ENCODE measurements at regions not wholly inside any gene's neighbourhood (a gene's known extent, or its start where the extent isn't known, plus 50 kb on each side); places are given as distances from the start of the nearest gene placed in this dataset.

GRCh38 chr4:86439293-86439692 lies 79.4 kb upstream of the MAPK10 start:
- 39% methylated on average over 2 of the region's 2 CpGs for whole genome bisulfite sequencing
- Histone ChIP-seq H3K27me3 (ENCODE audit: control insufficient read depth in 4 of 4, insufficient read depth in 4 of 4, low read length in 3 of 4) (peaks cover 0 to 5% (median 0%) of the 10 kb centered on the region in 4 donors), H3K27ac (ENCODE audit: low read depth in 1 of 2, low read length in 2 of 2) (no peak overlapping the region), H3K4me3 (ENCODE audit: low read depth in 1 of 3, low read length in 3 of 3) (no peak overlapping the region), H3K9ac (ENCODE audit: low read depth in 1 of 2, low read length in 2 of 2) (no peak overlapping the region), H3K36me3 (ENCODE audit: control insufficient read depth in 4 of 4, insufficient read depth in 3 of 4, low read depth in 1 of 4, low read length in 3 of 4) (no peaks in the 10 kb centered on the region), H3K4me1 (ENCODE audit: control insufficient read depth in 4 of 4, insufficient read depth in 4 of 4, low read length in 3 of 4) (no peaks in the 10 kb centered on the region), H3K9me3 (ENCODE audit: control insufficient read depth in 4 of 4, low read length in 3 of 4) (peaks cover 0 to 4% (median 0%) of the 10 kb centered on the region in 4 donors)
- TF ChIP-seq RAD21 (IDR thresholded peaks at IDR 0.05) (no peak), HNF4G (IDR thresholded peaks at IDR 0.05) (no peak), YY1 (IDR thresholded peaks at IDR 0.05) (no peak)
- DNase-seq (ENCODE audit: low spot score) = no peak

GRCh38 chr4:86441175-86441936 lies 81.5 kb upstream of the MAPK10 start:
- no peaks in the 10 kb centered on the region for H3K4me1 ChIP-seq (ENCODE audit: control insufficient read depth in 4 of 4, insufficient read depth in 4 of 4, low read length in 3 of 4)
- no peak for DNase-seq (ENCODE audit: low spot score)
- no peak for TF ChIP-seq YY1 (IDR thresholded peaks at IDR 0.05)
- TF ChIP-seq FOXA1 (IDR thresholded peaks at IDR 0.05) = no peak
- TF ChIP-seq GABPA (IDR thresholded peaks at IDR 0.05 in 1 of 2, conservative IDR thresholded peaks at IDR 0.05 in 1 of 2) = no peak
- TF ChIP-seq CTCF (IDR thresholded peaks at IDR 0.05; ENCODE audit: low read depth, low read length, missing input control) = no peak
- TF ChIP-seq HNF4A (conservative IDR thresholded peaks at IDR 0.05) = no peak
- 70% methylated on average over 3 of the region's 3 CpGs for WGBS
- H3K4me3 ChIP-seq (ENCODE audit: low read depth in 1 of 3, low read length in 3 of 3) = no peak overlapping the region
- no peak overlapping the region for H3K9ac ChIP-seq (ENCODE audit: low read depth in 1 of 2, low read length in 2 of 2)
- peaks cover 0 to 5% (median 0%) of the 10 kb centered on the region in 4 donors for H3K27me3 ChIP-seq (ENCODE audit: control insufficient read depth in 4 of 4, insufficient read depth in 4 of 4, low read length in 3 of 4)
- H3K27ac ChIP-seq (ENCODE audit: low read depth in 1 of 2, low read length in 2 of 2) = no peak overlapping the region
- peaks cover 0 to 4% (median 0%) of the 10 kb centered on the region in 4 donors for H3K9me3 ChIP-seq (ENCODE audit: control insufficient read depth in 4 of 4, low read length in 3 of 4)
- no peaks in the 10 kb centered on the region for H3K36me3 ChIP-seq (ENCODE audit: control insufficient read depth in 4 of 4, insufficient read depth in 3 of 4, low read depth in 1 of 4, low read length in 3 of 4)

DNA sequence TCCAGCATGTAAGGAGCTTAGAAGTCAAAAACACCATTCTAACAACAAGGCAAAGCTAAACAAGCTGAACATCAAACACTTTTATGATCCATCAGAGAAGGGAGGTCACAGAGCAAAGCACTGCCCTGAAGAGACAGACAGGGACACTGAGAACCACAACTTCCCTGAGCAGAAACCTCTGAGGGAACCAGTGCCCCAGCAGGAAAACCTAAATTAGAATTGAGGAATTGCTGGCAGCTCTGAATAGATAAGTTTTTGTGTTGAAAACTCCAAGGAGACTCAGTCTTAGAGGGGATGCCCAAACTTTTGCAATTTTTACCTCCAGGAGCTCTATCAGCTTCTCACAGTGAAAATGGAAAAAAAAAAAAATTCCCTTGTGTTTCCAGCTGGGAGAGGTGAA lies 83.0 kb upstream of the MAPK10 start:
- Histone ChIP-seq H3K9me3 (ENCODE audit: control insufficient read depth in 4 of 4, low read length in 3 of 4) (peaks cover 0 to 4% (median 0%) of the 10 kb centered on the region in 4 donors), H3K9ac (ENCODE audit: low read depth in 1 of 2, low read length in 2 of 2) (no peak overlapping the region), H3K36me3 (ENCODE audit: control insufficient read depth in 4 of 4, insufficient read depth in 3 of 4, low read depth in 1 of 4, low read length in 3 of 4) (no peaks in the 10 kb centered on the region), H3K4me3 (ENCODE audit: low read depth in 1 of 3, low read length in 3 of 3) (no peak overlapping the region), H3K27ac (ENCODE audit: low read depth in 1 of 2, low read length in 2 of 2) (no peak overlapping the region), H3K27me3 (ENCODE audit: control insufficient read depth in 4 of 4, insufficient read depth in 4 of 4, low read length in 3 of 4) (peaks cover 0 to 5% (median 0%) of the 10 kb centered on the region in 4 donors), H3K4me1 (ENCODE audit: control insufficient read depth in 4 of 4, insufficient read depth in 4 of 4, low read length in 3 of 4) (no peaks in the 10 kb centered on the region)
- DNase-seq (ENCODE audit: low spot score) = no peak
- TF ChIP-seq EGR1 (IDR thresholded peaks at IDR 0.05; ENCODE audit: low read depth in 2 of 2) = no peak
- no peak for TF ChIP-seq HNF4A (conservative IDR thresholded peaks at IDR 0.05)
- TF ChIP-seq CTCF (IDR thresholded peaks at IDR 0.05; ENCODE audit: low read depth, low read length, missing input control) = no peak
- TF ChIP-seq HNF4G (IDR thresholded peaks at IDR 0.05) = no peak
- TF ChIP-seq RAD21 (IDR thresholded peaks at IDR 0.05) = no peak
- TF ChIP-seq JUND (IDR thresholded peaks at IDR 0.05) = no peak
- no peak for TF ChIP-seq GABPA (IDR thresholded peaks at IDR 0.05 in 1 of 2, conservative IDR thresholded peaks at IDR 0.05 in 1 of 2)
- TF ChIP-seq TAF1 (conservative IDR thresholded peaks at IDR 0.05) = no peak
- no peak for TF ChIP-seq REST (IDR thresholded peaks at IDR 0.05)
- TF ChIP-seq YY1 (IDR thresholded peaks at IDR 0.05) = no peak
- no peak for TF ChIP-seq MAX (IDR thresholded peaks at IDR 0.05)
- no peak for TF ChIP-seq ZBTB33 (IDR thresholded peaks at IDR 0.05)
- no peak for TF ChIP-seq FOXA2 (IDR thresholded peaks at IDR 0.05)
- no peak for TF ChIP-seq FOXA1 (IDR thresholded peaks at IDR 0.05)
- no peak for TF ChIP-seq SP1 (IDR thresholded peaks at IDR 0.05)
- TF ChIP-seq NR2F2 (IDR thresholded peaks at IDR 0.05) = no peak
- no peak for TF ChIP-seq RXRA (IDR thresholded peaks at IDR 0.05)
